ENCODE measurements at regions not wholly inside any gene's neighbourhood (a gene's known extent, or its start where the extent isn't known, plus 50 kb on each side); places are given as distances from the start of the nearest gene placed in this dataset.

- no peak for TF ChIP-seq CTCF (IDR thresholded peaks at IDR 0.05)
- no peak for TF ChIP-seq POLR2A (IDR thresholded peaks at IDR 0.05)
- TF ChIP-seq POLR2AphosphoS5 (IDR thresholded peaks at IDR 0.05), result no peak
These were observed 107.5 kb downstream of the VIP start for GRCh38 chr6:152858141-152858540.
